SK-N-MC (cell line): ENCODE measurements at regions not wholly inside any gene's neighbourhood (a gene's known extent, or its start where the extent isn't known, plus 50 kb on each side); places are given as distances from the start of the nearest gene placed in this dataset.

Source experiments
- EZH2 ChIP-seq: fragments of 200-600 bp; sonication (generic); IDR thresholded peaks from one replicate; pipeline ENCODE4 v1.6.1; 2017; ENCODE audit warnings: antibody characterized with exemption
- POLR2AphosphoS5 ChIP-seq: IDR thresholded peaks from 2 replicates; pipeline ENCODE4 v1.6.1; 2012; ENCODE audit warnings: mild to moderate bottlenecking, low read depth, low read length, borderline replicate concordance

GRCh38 chr7:153322991-153323390 lies 563.4 kb downstream of the ACTR3B start:
- TF ChIP-seq EZH2 (no peak), POLR2AphosphoS5 (no peak)
